ENCODE measurements at regions not wholly inside any gene's neighbourhood (a gene's known extent, or its start where the extent isn't known, plus 50 kb on each side); places are given as distances from the start of the nearest gene placed in this dataset.

- no peak overlapping the region for H3K27ac ChIP-seq (ENCODE audit: control insufficient read depth, insufficient read depth)
- ChIA-PET CTCF (interaction anchor here (0.8 kb wide), 1 partner anchor 18 kb away, joined by 4 read pairs; no protein-coding TSS in a partner anchor), RAD21 (ENCODE audit: unreplicated experiment) (no interaction called here), POLR2A (no interaction called here), SMC1A (ENCODE audit: uncharacterized antibody, unreplicated experiment) (no interaction called here)
- no peak overlapping the region for H3K9ac ChIP-seq (ENCODE audit: control insufficient read depth, insufficient read depth, low read length)
- FAIRE-seq (no peak), ATAC-seq (no peak), DNase-seq (ENCODE audit: low read depth, low spot score) (no peak)
- 0% methylated on average over 4 of the region's 4 CpGs for whole genome bisulfite sequencing (ENCODE audit: insufficient coverage, insufficient replicate concordance, low lambda C conversion rate, missing lambda C conversion rate)
- intact Hi-C loops (cut with micrococcal nuclease; ENCODE audit: unreplicated experiment) (no loop called here), in situ Hi-C loops (cut with MboI) (no loop called here)
- no peak overlapping the region for H3K4me3 ChIP-seq
- H3K4me1 ChIP-seq (ENCODE audit: control insufficient read depth, insufficient read depth, low read length): no peaks in the 10 kb centered on the region
- H3K9me3 ChIP-seq (replicated peaks; ENCODE audit: control insufficient read depth, insufficient read depth, low read length): no peaks in the 10 kb centered on the region
- H3K4me2 ChIP-seq (ENCODE audit: control insufficient read depth, insufficient read depth): no peak overlapping the region
- no peaks in the 10 kb centered on the region; a peak in 1 of 4 replicates for H3K27me3 ChIP-seq (replicated peaks in 1 of 2; ENCODE audit: control insufficient read depth in 2 of 2, insufficient read depth in 2 of 2, low read length in 1 of 2)
- no TSS peak for BruUV-seq (replicated peaks)
- no peaks in the 10 kb centered on the region for H3K36me3 ChIP-seq (ENCODE audit: control insufficient read depth in 2 of 2, insufficient read depth in 2 of 2, low read length in 1 of 2)
- no peaks in the 10 kb centered on the region for H4K20me1 ChIP-seq (ENCODE audit: control insufficient read depth, insufficient read depth)
- no peak overlapping the region for H2AFZ ChIP-seq (ENCODE audit: control insufficient read depth, low read depth, low read length)
- no peaks in the 10 kb centered on the region for H3K79me2 ChIP-seq (ENCODE audit: control insufficient read depth, insufficient read depth, low read length)
- TF ChIP-seq CBX5 (IDR thresholded peaks at IDR 0.05; ENCODE audit: low read depth) (no peak), ZNF622 (IDR thresholded peaks at IDR 0.05) (no peak), SPI1 (IDR thresholded peaks at IDR 0.05; ENCODE audit: borderline replicate concordance, insufficient read depth, low read depth, low read length) (no peak), NFIC (IDR thresholded peaks at IDR 0.05; ENCODE audit: low read depth, low read length) (no peak), TCF3 (IDR thresholded peaks at IDR 0.05; ENCODE audit: borderline replicate concordance, insufficient read depth, low read depth, low read length) (no peak), HCFC1 (IDR thresholded peaks at IDR 0.05; ENCODE audit: low read length) (no peak)
Measured at GRCh38 chr6:8236956-8237355, 134.6 kb upstream of the EEF1E1 start.

DNA sequence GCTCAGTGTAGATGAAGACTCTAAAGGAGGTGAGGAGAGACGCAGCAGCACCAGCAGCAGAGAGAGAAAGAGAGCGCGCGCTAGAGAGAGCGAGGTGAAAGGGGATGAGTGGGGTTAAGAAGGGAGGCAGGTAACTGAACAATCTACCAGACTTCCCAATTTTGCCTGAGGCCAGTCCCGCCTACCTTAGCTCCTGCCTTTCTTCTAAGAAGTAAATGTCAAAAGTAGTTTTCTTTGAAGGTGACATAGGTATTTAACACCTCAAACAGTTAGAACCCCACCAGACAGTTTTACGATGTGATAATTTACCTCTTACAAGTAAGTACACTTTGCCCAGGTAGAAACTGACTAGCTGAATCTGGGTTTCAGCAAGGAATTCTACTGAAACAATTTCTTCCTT, 132.0 kb upstream of the EEF1E1 start:
- no peaks in the 10 kb centered on the region for H3K9me3 ChIP-seq (replicated peaks; ENCODE audit: control insufficient read depth, insufficient read depth, low read length)
- ChIA-PET POLR2A (no interaction called here), RAD21 (ENCODE audit: unreplicated experiment) (no interaction called here), CTCF (interaction anchor here (1.4 kb wide), 1 partner anchor 103 kb away, joined by 3 read pairs; no protein-coding TSS in a partner anchor), SMC1A (ENCODE audit: uncharacterized antibody, unreplicated experiment) (interaction anchor here (0.6 to 2.5 kb wide), 3 partner anchors 16 to 240 kb away, joined by 3 to 6 read pairs (median 3); no protein-coding TSS in a partner anchor)
- no peaks in the 10 kb centered on the region for H3K4me1 ChIP-seq (ENCODE audit: control insufficient read depth, insufficient read depth, low read length)
- intact Hi-C loops (cut with micrococcal nuclease; ENCODE audit: unreplicated experiment) (no loop called here), in situ Hi-C loops (cut with MboI) (no loop called here)
- no peak for DNase-seq (ENCODE audit: low read depth, low spot score)
- no peak for TF ChIP-seq SPI1 (IDR thresholded peaks at IDR 0.05; ENCODE audit: borderline replicate concordance, insufficient read depth, low read depth, low read length)
- no peak for TF ChIP-seq ZNF207 (IDR thresholded peaks at IDR 0.05; ENCODE audit: borderline replicate concordance)
- H3K79me2 ChIP-seq (ENCODE audit: control insufficient read depth, insufficient read depth, low read length): no peaks in the 10 kb centered on the region
- H2AFZ ChIP-seq (ENCODE audit: control insufficient read depth, low read depth, low read length): no peak overlapping the region
- H3K36me3 ChIP-seq (ENCODE audit: control insufficient read depth in 2 of 2, insufficient read depth in 2 of 2, low read length in 1 of 2): no peaks in the 10 kb centered on the region
- no peak overlapping the region for H3K4me2 ChIP-seq (ENCODE audit: control insufficient read depth, insufficient read depth)
- H3K4me3 ChIP-seq: no peak overlapping the region
- no peak overlapping the region for H3K9ac ChIP-seq (ENCODE audit: control insufficient read depth, insufficient read depth, low read length)
- no peaks in the 10 kb centered on the region; a peak in 1 of 4 replicates for H3K27me3 ChIP-seq (replicated peaks in 1 of 2; ENCODE audit: control insufficient read depth in 2 of 2, insufficient read depth in 2 of 2, low read length in 1 of 2)
- no peaks in the 10 kb centered on the region for H4K20me1 ChIP-seq (ENCODE audit: control insufficient read depth, insufficient read depth)
- FAIRE-seq: no peak
- no peak overlapping the region for H3K27ac ChIP-seq (ENCODE audit: control insufficient read depth, insufficient read depth)
- no peak for ATAC-seq
- no TSS peak for BruUV-seq (replicated peaks)
- WGBS (ENCODE audit: insufficient coverage, insufficient replicate concordance, low lambda C conversion rate, missing lambda C conversion rate): 69% methylated on average over 7 of the region's 7 CpGs
